ENCODE measurements at regions not wholly inside any gene's neighbourhood (a gene's known extent, or its start where the extent isn't known, plus 50 kb on each side); places are given as distances from the start of the nearest gene placed in this dataset.

- no peak for TF ChIP-seq CTCF (IDR thresholded peaks at IDR 0.05; ENCODE audit: insufficient read depth, low read depth, low read length)
- no peak overlapping the region for H3K4me3 ChIP-seq (ENCODE audit: low read depth, low read length)
- DNase-seq (ENCODE audit: low read depth), result no peak
Measured at GRCh38 chr11:128324531-128325141, 262.7 kb downstream of the ETS1 start.

GRCh38 chr11:128324051-128324481 is 263.3 kb downstream of the ETS1 start:
- no peak for TF ChIP-seq CTCF (IDR thresholded peaks at IDR 0.05; ENCODE audit: insufficient read depth, low read depth, low read length)
- DNase-seq (ENCODE audit: low read depth), result peak; percentile 56
- no peak overlapping the region for H3K4me3 ChIP-seq (ENCODE audit: low read depth, low read length)

- peak; percentile 55 for TF ChIP-seq CTCF (IDR thresholded peaks at IDR 0.05; ENCODE audit: insufficient read depth, low read depth, low read length)
- no peak overlapping the region for H3K4me3 ChIP-seq (ENCODE audit: low read depth, low read length)
- peak; percentile 45 for DNase-seq (ENCODE audit: low read depth)
Measured at GRCh38 chr11:128323381-128323780, 264.0 kb downstream of the ETS1 start.

- no peak overlapping the region for H3K4me3 ChIP-seq (ENCODE audit: low read depth, low read length)
- no peak for TF ChIP-seq CTCF (IDR thresholded peaks at IDR 0.05; ENCODE audit: insufficient read depth, low read depth, low read length)
- DNase-seq (ENCODE audit: low read depth), result no peak
Measured at GRCh38 chr11:128318856-128319474, 268.4 kb downstream of the ETS1 start.

- no peak for TF ChIP-seq CTCF (IDR thresholded peaks at IDR 0.05; ENCODE audit: insufficient read depth, low read depth, low read length)
- peak; percentile 53 for DNase-seq (ENCODE audit: low read depth)
- no peak overlapping the region for H3K4me3 ChIP-seq (ENCODE audit: low read depth, low read length)
Measured at GRCh38 chr11:128316541-128317227, 270.7 kb downstream of the ETS1 start.

- no peak for DNase-seq (ENCODE audit: low read depth)
- no peak overlapping the region for H3K4me3 ChIP-seq (ENCODE audit: low read depth, low read length)
- no peak for TF ChIP-seq CTCF (IDR thresholded peaks at IDR 0.05; ENCODE audit: insufficient read depth, low read depth, low read length)
Measured at GRCh38 chr11:128315933-128316332, 271.4 kb downstream of the ETS1 start.

Measured in fibroblast of villous mesenchyme (primary cell).